RWPE1 (cell line): ENCODE measurements at regions not wholly inside any gene's neighbourhood (a gene's known extent, or its start where the extent isn't known, plus 50 kb on each side); places are given as distances from the start of the nearest gene placed in this dataset.

Experiments used
- CTCF ChIA-PET: fragments of 350-600 bp; sonication (Branson Sonifier 250); formaldehyde crosslinking; extraction: SDS; loops from one replicate; lab custom pipeline; 2021; lab: Yijun Ruan, JAX
- POLR2A ChIA-PET: fragments of 400-600 bp; formaldehyde crosslinking; extraction: SDS; loops from one replicate; lab custom pipeline; 2020; ENCODE audit warnings: antibody characterized with exemption; ENCODE audit not compliant: low non-redundant PET; lab: Yijun Ruan, JAX
- DNase-seq: peaks from one replicate; pipeline ENCODE4 v3.0.0; 2012; ENCODE audit warnings: low spot score
- H3K27ac ChIP-seq: fragments of 450-650 bp; 2 replicates; pipeline ENCODE4 v1.5.1; 2017
- CTCF ChIP-seq: fragments of 450-650 bp; conservative IDR thresholded peaks from 2 replicates; pipeline ENCODE4 v1.5.1; 2017; ENCODE audit warnings: low read depth, mild to moderate bottlenecking

- ChIA-PET CTCF (no interaction called here), POLR2A (no interaction called here)
- no peak overlapping the region for H3K27ac ChIP-seq
- DNase-seq: no peak
- TF ChIP-seq CTCF: no peak
Measured at GRCh38 chr6:167470836-167471547, 146.1 kb downstream of the TTLL2 start.

- ChIA-PET CTCF (no interaction called here), POLR2A (no interaction called here)
- H3K27ac ChIP-seq: no peak overlapping the region
- TF ChIP-seq CTCF: no peak
- no peak for DNase-seq
Measured at GRCh38 chr6:167471548-167471930, 146.7 kb downstream of the TTLL2 start.

GRCh38 chr6:167472148-167472547 is 147.3 kb downstream of the TTLL2 start:
- ChIA-PET POLR2A (no interaction called here), CTCF (no interaction called here)
- DNase-seq: no peak
- TF ChIP-seq CTCF: no peak
- H3K27ac ChIP-seq: no peak overlapping the region

DNA sequence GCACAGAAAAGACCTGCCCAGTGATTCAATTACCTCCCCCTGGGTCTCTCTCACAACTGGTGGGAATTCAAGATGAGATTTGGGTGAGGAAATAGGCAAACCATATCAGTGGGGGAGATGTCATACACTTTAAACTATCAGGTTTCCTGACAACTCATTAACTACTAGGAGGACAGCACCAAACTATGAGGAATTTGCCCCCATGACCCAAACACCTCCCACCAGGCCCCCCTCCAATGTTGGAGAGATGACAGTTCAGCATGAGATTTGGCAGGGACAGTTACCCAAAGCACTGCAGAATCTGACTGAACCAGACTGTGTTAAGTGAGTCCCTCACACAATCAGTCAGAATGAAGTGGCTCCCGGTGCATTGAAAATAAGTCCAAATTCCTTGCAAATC is 148.0 kb downstream of the TTLL2 start:
- ChIA-PET POLR2A (no interaction called here), CTCF (no interaction called here)
- TF ChIP-seq CTCF: no peak
- H3K27ac ChIP-seq: no peak overlapping the region
- DNase-seq: no peak

- CTCF ChIA-PET: no interaction called here
- POLR2A ChIA-PET: no interaction called here
- DNase-seq: no peak
- no peak for TF ChIP-seq CTCF
- H3K27ac ChIP-seq: no peak overlapping the region
Measured at GRCh38 chr6:167474171-167474570, 149.3 kb downstream of the TTLL2 start.

GRCh38 chr6:167474725-167475124 is 149.8 kb downstream of the TTLL2 start:
- no peak for DNase-seq
- H3K27ac ChIP-seq: no peak overlapping the region
- no peak for TF ChIP-seq CTCF
- ChIA-PET CTCF (interaction anchor here (0.8 kb wide), 1 partner anchor 424 kb away, joined by 4 read pairs; no protein-coding TSS in a partner anchor), POLR2A (no interaction called here)
